Erythroblast (primary cell): ENCODE measurements at regions not wholly inside any gene's neighbourhood (a gene's known extent, or its start where the extent isn't known, plus 50 kb on each side); places are given as distances from the start of the nearest gene placed in this dataset.

Source experiments
- GATA1 ChIP-seq: IDR thresholded peaks from 2 replicates; pipeline ENCODE4 v1.6.1; 2011; ENCODE audit warnings: low read depth, mild to moderate bottlenecking, control low read depth, low read length, moderate library complexity
- POLR2A ChIP-seq: IDR thresholded peaks from 2 replicates; pipeline ENCODE4 v1.6.1; 2011; ENCODE audit warnings: mild to moderate bottlenecking, low read length

DNA sequence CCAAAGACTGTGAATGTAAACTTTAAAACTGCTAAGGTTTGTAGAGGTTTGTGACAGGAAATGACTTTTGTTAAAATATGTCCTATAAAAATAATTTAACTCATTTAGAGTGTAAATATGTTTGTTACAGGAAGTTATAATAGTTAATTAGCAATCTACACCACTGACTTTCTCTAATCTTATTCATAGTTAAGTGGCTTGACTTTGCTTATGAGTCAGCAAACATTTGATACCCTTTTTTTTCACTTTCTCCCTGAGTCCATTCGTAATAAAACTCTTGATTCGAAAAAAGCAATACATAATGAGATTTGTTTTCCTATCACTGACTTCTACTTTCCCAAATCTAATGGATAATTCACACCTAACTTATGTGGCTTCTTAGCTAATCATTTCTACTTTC, 317.7 kb upstream of the SEMA3C start:
- no peak for TF ChIP-seq POLR2A
- no peak for TF ChIP-seq GATA1
